Trophoblast cell (in vitro differentiated cells and primary cell): ENCODE measurements at regions not wholly inside any gene's neighbourhood (a gene's known extent, or its start where the extent isn't known, plus 50 kb on each side); places are given as distances from the start of the nearest gene placed in this dataset.
A peak's percentile ranks its signal among the peaks of the same experiment; 100 is the strongest.

Experiments used
- DNase-seq, 2 donors: peaks; one replicate each; pipeline ENCODE4 v3.0.0-alpha.2; 2016
- H2AFZ ChIP-seq: 2 replicates; pipeline ENCODE4 v1.6.1; 2013; ENCODE audit warnings: low read length, moderate library complexity, mild to moderate bottlenecking; ENCODE audit not compliant: insufficient read depth, poor library complexity
- H2AK5ac ChIP-seq: 2 replicates; pipeline ENCODE4 v1.6.1; 2013; ENCODE audit warnings: mild to moderate bottlenecking, low read length
- H2BK120ac ChIP-seq: 2 replicates; pipeline ENCODE4 v1.6.1; 2013; ENCODE audit warnings: low read length, mild to moderate bottlenecking, moderate library complexity; ENCODE audit not compliant: insufficient read depth, poor library complexity
- H2BK12ac ChIP-seq: 2 replicates; pipeline ENCODE4 v1.6.1; 2013; ENCODE audit warnings: mild to moderate bottlenecking, low read length, moderate library complexity
- H2BK5ac ChIP-seq: 2 replicates; pipeline ENCODE4 v1.6.1; 2013; ENCODE audit warnings: low read length, low read depth, moderate library complexity, mild to moderate bottlenecking; ENCODE audit not compliant: poor library complexity
- H3K14ac ChIP-seq: 2 replicates; pipeline ENCODE4 v1.6.1; 2013; ENCODE audit warnings: mild to moderate bottlenecking, low read length
- H3K18ac ChIP-seq: 2 replicates; pipeline ENCODE4 v1.6.1; 2013; ENCODE audit warnings: mild to moderate bottlenecking, low read length
- H3K23ac ChIP-seq: 2 replicates; pipeline ENCODE4 v1.6.1; 2013; ENCODE audit warnings: low read length
- H3K27ac ChIP-seq: 2 replicates; pipeline ENCODE4 v1.5.1; 2013; ENCODE audit warnings: low read depth, mild to moderate bottlenecking, inconsistent platforms, low read length, moderate library complexity
- H3K27me3 ChIP-seq: 2 replicates; pipeline ENCODE4 v1.6.1; 2013; ENCODE audit warnings: inconsistent platforms, mild to moderate bottlenecking, low read length, moderate library complexity; ENCODE audit not compliant: insufficient read depth
- H3K36me3 ChIP-seq, 2 experiments: 1 replicate in 1 of 2; 2 replicates in 1 of 2; pipeline ENCODE4 v1.6.1; 2013; ENCODE audit warnings: low read length in 2 of 2, mild to moderate bottlenecking in 2 of 2, moderate library complexity in 1 of 2; ENCODE audit not compliant: insufficient read depth in 2 of 2, control insufficient read depth in 1 of 2
- H3K4ac ChIP-seq: 2 replicates; pipeline ENCODE4 v1.6.1; 2013; ENCODE audit warnings: low read depth, mild to moderate bottlenecking, low read length, moderate library complexity
- H3K4me1 ChIP-seq, 2 experiments: 1 replicate in 1 of 2; 2 replicates in 1 of 2; pipeline ENCODE4 v1.6.1; 2013; ENCODE audit warnings: low read length in 2 of 2, mild to moderate bottlenecking in 2 of 2, moderate library complexity in 1 of 2; ENCODE audit not compliant: insufficient read depth in 2 of 2, control insufficient read depth in 1 of 2
- H3K4me2 ChIP-seq: 2 replicates; pipeline ENCODE4 v1.6.1; 2013; ENCODE audit warnings: inconsistent platforms, mild to moderate bottlenecking, low read length, moderate library complexity
- H3K4me3 ChIP-seq: 2 replicates; pipeline ENCODE4 v1.5.1; 2013; ENCODE audit warnings: mild to moderate bottlenecking, low read depth, low read length, inconsistent platforms
- H3K79me1 ChIP-seq: one replicate; pipeline ENCODE4 v1.6.1; 2013; ENCODE audit warnings: low read length
- H3K79me2 ChIP-seq: 2 replicates; pipeline ENCODE4 v1.6.1; 2013; ENCODE audit warnings: low read length, mild to moderate bottlenecking; ENCODE audit not compliant: control insufficient read depth, insufficient read depth, poor library complexity
- H3K9ac ChIP-seq: 2 replicates; pipeline ENCODE4 v1.6.1; 2013; ENCODE audit warnings: mild to moderate bottlenecking, low read length
- H3K9me3 ChIP-seq: 2 replicates; pipeline ENCODE4 v1.6.1; 2013; ENCODE audit warnings: low read depth, mild to moderate bottlenecking, control low read depth, inconsistent platforms, low read length; ENCODE audit not compliant: insufficient read depth
- H4K12ac ChIP-seq: 2 replicates; pipeline ENCODE4 v1.6.1; 2013; ENCODE audit warnings: low read depth, mild to moderate bottlenecking, low read length, moderate library complexity
- H4K8ac ChIP-seq: 2 replicates; pipeline ENCODE4 v1.6.1; 2013; ENCODE audit warnings: low read depth, mild to moderate bottlenecking, low read length, moderate library complexity
- H4K91ac ChIP-seq: one replicate; pipeline ENCODE4 v1.6.1; 2013; ENCODE audit warnings: low read depth, mild to moderate bottlenecking, low read length, moderate library complexity
- WGBS: extraction: QIAGEN DNeasy Blood & Tissue Kit; methylation state at CpG from one replicate; pipeline ENCODE4 v1.1.7; 2013; ENCODE audit warnings: missing lambda C conversion rate; ENCODE audit not compliant: insufficient read length, insufficient coverage; ENCODE audit errors: extremely low coverage; 5-methylcytosine and 5-hydroxymethylcytosine counted together

DNA sequence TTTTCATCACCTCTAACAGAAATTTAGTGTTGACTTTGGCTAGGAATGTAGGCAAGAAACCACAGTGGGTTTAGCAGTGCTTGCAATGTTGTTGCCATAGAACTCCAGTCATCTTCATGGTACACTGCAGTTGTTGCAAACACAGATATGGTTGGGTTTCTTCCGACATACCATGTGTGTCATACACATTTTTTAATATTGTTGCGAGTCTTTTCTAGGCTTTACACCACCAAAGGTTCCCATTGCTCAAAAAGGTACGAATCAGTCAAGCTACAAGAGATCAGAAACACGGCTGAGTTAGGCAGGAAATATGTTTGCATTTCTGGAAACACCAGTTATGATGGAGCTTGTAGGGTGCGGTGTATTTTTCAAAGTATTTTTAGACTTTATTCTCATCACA, 172.4 kb downstream of the SYK start:
- H3K14ac ChIP-seq: no peak overlapping the region
- no peak overlapping the region for H4K8ac ChIP-seq
- no peaks in the 10 kb centered on the region for H3K79me2 ChIP-seq
- H2BK120ac ChIP-seq: no peak overlapping the region
- H3K23ac ChIP-seq: no peak overlapping the region
- no peaks in the 10 kb centered on the region for H3K79me1 ChIP-seq
- H3K4me1 ChIP-seq: no peaks in the 10 kb centered on the region
- H3K9me3 ChIP-seq: no peaks in the 10 kb centered on the region
- no peak overlapping the region for H3K9ac ChIP-seq
- no peak overlapping the region for H2BK5ac ChIP-seq
- H3K27me3 ChIP-seq: no peaks in the 10 kb centered on the region
- H3K4me3 ChIP-seq: no peak overlapping the region
- H4K12ac ChIP-seq: no peak overlapping the region
- H2BK12ac ChIP-seq: no peak overlapping the region
- no peak overlapping the region for H4K91ac ChIP-seq
- no peak overlapping the region for H2AK5ac ChIP-seq
- no peak overlapping the region for H2AFZ ChIP-seq
- no CpG with 5 or more reads among the region's 5 CpGs for WGBS
- no peak overlapping the region for H3K18ac ChIP-seq
- no peaks in the 10 kb centered on the region for H3K36me3 ChIP-seq
- no peak overlapping the region for H3K4me2 ChIP-seq
- DNase-seq: peak in 1 of 2 donors; percentile 52
- no peak overlapping the region for H3K27ac ChIP-seq
- H3K4ac ChIP-seq: no peak overlapping the region

DNA sequence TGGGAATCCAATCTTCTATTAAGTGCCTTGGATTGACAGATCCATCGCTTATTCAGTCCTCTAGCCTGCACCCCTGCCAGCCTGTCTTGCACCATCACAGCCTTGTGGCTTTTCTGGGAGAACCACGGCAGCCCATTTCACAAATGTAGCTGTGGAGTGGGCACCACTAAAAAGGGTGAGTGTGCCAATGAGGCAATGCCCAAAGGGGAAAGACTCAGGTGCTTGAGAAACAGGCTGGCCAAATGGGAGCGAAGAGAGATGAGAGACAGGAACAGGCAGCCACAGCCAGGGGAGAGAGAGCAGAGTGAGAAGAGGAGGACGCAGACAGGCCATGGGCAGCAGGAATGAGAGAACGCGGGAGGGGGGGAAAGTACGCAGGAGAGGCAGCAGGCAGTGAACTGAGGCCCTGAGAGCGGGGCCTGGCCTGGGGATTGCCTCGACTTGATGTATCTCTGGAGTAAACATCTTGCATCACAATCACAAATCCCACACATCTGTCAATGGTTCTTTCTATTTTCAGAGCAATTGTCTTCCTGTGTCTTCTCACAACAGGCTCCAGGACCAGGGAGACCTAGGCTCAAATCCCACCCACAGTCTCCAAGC, 173.1 kb downstream of the SYK start:
- no peak overlapping the region for H3K14ac ChIP-seq
- H4K91ac ChIP-seq: no peak overlapping the region
- no peak overlapping the region for H3K27ac ChIP-seq
- no peak overlapping the region for H2AK5ac ChIP-seq
- H3K36me3 ChIP-seq: no peaks in the 10 kb centered on the region
- no peak overlapping the region for H2BK12ac ChIP-seq
- DNase-seq: no peak
- no peaks in the 10 kb centered on the region for H3K79me2 ChIP-seq
- H3K4me1 ChIP-seq: no peaks in the 10 kb centered on the region
- no peak overlapping the region for H3K4me3 ChIP-seq
- no peaks in the 10 kb centered on the region for H3K27me3 ChIP-seq
- no peak overlapping the region for H4K12ac ChIP-seq
- H2BK5ac ChIP-seq: no peak overlapping the region
- no peak overlapping the region for H3K4me2 ChIP-seq
- no peak overlapping the region for H2AFZ ChIP-seq
- H3K18ac ChIP-seq: no peak overlapping the region
- no peak overlapping the region for H4K8ac ChIP-seq
- H2BK120ac ChIP-seq: no peak overlapping the region
- H3K4ac ChIP-seq: no peak overlapping the region
- no peaks in the 10 kb centered on the region for H3K79me1 ChIP-seq
- no CpG with 5 or more reads among the region's 9 CpGs for WGBS
- H3K9ac ChIP-seq: no peak overlapping the region
- H3K23ac ChIP-seq: no peak overlapping the region
- no peaks in the 10 kb centered on the region for H3K9me3 ChIP-seq

DNA sequence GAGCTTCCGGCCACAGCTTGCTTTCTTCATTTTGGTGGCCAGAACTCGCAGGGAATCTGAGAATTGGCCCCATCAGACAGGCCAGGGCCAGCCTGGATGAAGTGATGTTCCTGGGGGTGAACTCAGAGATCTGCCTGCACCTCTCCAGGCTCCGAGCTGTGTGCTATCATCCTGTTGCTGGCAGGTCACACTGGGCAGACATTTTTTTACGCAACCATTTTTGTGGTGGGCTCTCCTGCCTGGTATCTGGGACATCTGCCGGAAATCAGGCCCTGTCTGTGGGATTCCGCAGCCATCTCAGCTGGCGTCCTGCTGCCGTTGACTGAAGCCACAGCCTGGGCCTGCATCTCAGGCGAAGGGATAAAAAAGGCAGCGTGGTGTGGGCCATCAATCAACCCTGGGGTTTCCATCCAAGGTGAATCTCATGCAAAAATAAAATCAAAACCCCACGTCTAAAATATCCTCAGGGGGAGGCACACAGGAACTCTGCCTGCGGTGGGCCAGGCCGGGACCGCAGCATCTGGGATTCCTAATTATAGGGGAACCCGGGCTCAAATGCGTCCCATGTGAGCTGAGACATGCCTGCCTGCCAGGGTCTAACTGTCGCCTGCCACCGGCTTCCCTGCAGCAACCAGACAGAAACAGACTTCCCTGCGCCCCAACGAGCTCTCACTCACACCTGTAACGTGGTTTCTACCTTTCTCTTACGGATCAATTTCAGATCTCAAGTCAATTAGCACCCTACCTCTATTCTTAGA, 174.3 kb downstream of the SYK start:
- Histone ChIP-seq H3K4me2 (no peak overlapping the region), H2AFZ (no peak overlapping the region), H3K14ac (no peak overlapping the region), H3K4ac (no peak overlapping the region), H3K9me3 (no peaks in the 10 kb centered on the region), H3K79me1 (no peaks in the 10 kb centered on the region), H3K27ac (no peak overlapping the region), H3K79me2 (no peaks in the 10 kb centered on the region), H3K4me3 (no peak overlapping the region), H3K36me3 (no peaks in the 10 kb centered on the region), H2AK5ac (no peak overlapping the region), H2BK5ac (no peak overlapping the region), H3K23ac (no peak overlapping the region), H3K9ac (no peak overlapping the region), H4K12ac (no peak overlapping the region), H3K27me3 (no peaks in the 10 kb centered on the region), H4K91ac (no peak overlapping the region), H2BK120ac (no peak overlapping the region), H4K8ac (no peak overlapping the region), H2BK12ac (no peak overlapping the region), H3K4me1 (no peaks in the 10 kb centered on the region), H3K18ac (no peak overlapping the region)
- WGBS: no CpG with 5 or more reads among the region's 22 CpGs
- no peak for DNase-seq

DNA sequence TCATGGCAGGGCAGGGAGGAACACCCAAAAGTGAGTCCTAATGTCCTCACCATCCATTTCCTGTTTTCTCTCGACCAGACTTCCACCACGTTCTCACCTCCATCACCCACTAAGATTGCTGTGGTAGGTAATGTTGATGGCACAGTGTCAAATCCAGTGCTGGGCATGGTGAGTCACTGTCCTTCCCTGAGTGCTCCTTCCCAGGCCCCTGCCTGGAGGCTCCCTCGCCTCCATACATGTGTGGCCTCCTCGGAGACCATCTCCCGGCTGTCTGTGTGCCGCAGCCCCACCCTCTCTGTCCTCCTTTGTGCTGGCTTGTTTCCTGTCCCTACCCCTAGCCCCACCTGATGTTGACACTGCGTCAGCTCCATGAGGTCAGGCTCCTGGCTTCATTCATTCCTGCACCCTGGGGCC, 177.5 kb downstream of the SYK start:
- H3K79me1 ChIP-seq: no peaks in the 10 kb centered on the region
- H4K8ac ChIP-seq: no peak overlapping the region
- DNase-seq: no peak
- WGBS: no CpG with 5 or more reads among the region's 7 CpGs
- no peak overlapping the region for H4K12ac ChIP-seq
- no peak overlapping the region for H3K18ac ChIP-seq
- H3K4me1 ChIP-seq: no peaks in the 10 kb centered on the region
- H3K4ac ChIP-seq: no peak overlapping the region
- H3K14ac ChIP-seq: no peak overlapping the region
- no peaks in the 10 kb centered on the region for H3K36me3 ChIP-seq
- H3K4me2 ChIP-seq: no peak overlapping the region
- no peak overlapping the region for H3K9ac ChIP-seq
- no peak overlapping the region for H3K27ac ChIP-seq
- H2AFZ ChIP-seq: no peak overlapping the region
- H3K79me2 ChIP-seq: no peaks in the 10 kb centered on the region
- H4K91ac ChIP-seq: no peak overlapping the region
- H2BK5ac ChIP-seq: no peak overlapping the region
- no peak overlapping the region for H3K4me3 ChIP-seq
- H3K23ac ChIP-seq: no peak overlapping the region
- H2AK5ac ChIP-seq: no peak overlapping the region
- no peaks in the 10 kb centered on the region for H3K9me3 ChIP-seq
- no peaks in the 10 kb centered on the region for H3K27me3 ChIP-seq
- H2BK12ac ChIP-seq: no peak overlapping the region
- no peak overlapping the region for H2BK120ac ChIP-seq
